Activated CD8-positive, alpha-beta memory T cell treated with anti-CD3 and anti-CD28 coated beads, Interleukin-2, amount 10 ng/mL, durations not matched to agents 7 days and 5 days (primary cell): ENCODE measurements at regions not wholly inside any gene's neighbourhood (a gene's known extent, or its start where the extent isn't known, plus 50 kb on each side); places are given as distances from the start of the nearest gene placed in this dataset.
A peak's percentile ranks its signal among the peaks of the same experiment; 100 is the strongest.

Source experiments
- ATAC-seq: fragments of 150-1000 bp; cut with Tn5 transposase; one replicate; pipeline ENCODE4 v1.10.0; 2021; ENCODE audit warnings: moderate library complexity
- CTCF ChIA-PET: fragments of 350-600 bp; sonication (Branson Sonifier 250); formaldehyde crosslinking; loops from one replicate; lab custom pipeline; 2021; ENCODE audit warnings: antibody characterized with exemption; lab: Charles Lee
- DNase-seq: peaks from one replicate; pipeline ENCODE4 v3.0.0-alpha.2; 2020
- H3K27ac Mint-ChIP-seq: one replicate; pipeline ENCODE4 v1.8.0; 2021; ENCODE audit warnings: mild to moderate bottlenecking, mixed read lengths
- H3K27me3 Mint-ChIP-seq: one replicate; pipeline ENCODE4 v1.8.0; 2021; ENCODE audit warnings: mixed read lengths
- H3K36me3 Mint-ChIP-seq: one replicate; pipeline ENCODE4 v1.8.0; 2021; ENCODE audit warnings: mild to moderate bottlenecking, mixed read lengths
- H3K4me1 Mint-ChIP-seq: one replicate; pipeline ENCODE4 v1.8.0; 2021; ENCODE audit warnings: mixed read lengths
- H3K4me3 Mint-ChIP-seq: one replicate; pipeline ENCODE4 v1.8.0; 2021; ENCODE audit warnings: mild to moderate bottlenecking, moderate library complexity, mixed read lengths
- H3K9me3 Mint-ChIP-seq: one replicate; pipeline ENCODE4 v1.8.0; 2022; ENCODE audit warnings: low read depth, mixed read lengths

DNA sequence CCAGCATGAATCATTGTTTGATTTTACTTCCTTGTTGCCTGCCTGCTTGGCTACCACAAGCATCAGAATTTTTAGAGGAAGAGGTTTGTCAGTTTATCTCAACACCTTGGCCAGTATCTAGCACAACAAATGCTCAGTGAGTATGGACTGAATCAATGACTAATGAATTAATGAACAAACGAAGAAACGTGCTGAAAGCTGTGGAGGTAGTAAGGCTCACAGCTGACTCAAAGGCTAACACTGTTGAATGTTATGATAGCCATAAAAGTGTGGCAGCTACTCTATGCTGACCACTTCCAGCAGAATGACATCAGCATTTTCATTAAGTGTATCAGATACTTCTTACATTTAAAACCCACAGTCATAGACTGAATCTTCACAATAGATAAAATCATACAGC, 543.4 kb downstream of the IRS1 start:
- Mint-ChIP-seq H3K9me3 (no peaks in the 10 kb centered on the region), H3K36me3 (no peaks in the 10 kb centered on the region), H3K27ac (no peak overlapping the region), H3K27me3 (no peaks in the 10 kb centered on the region), H3K4me3 (no peak overlapping the region), H3K4me1 (no peaks in the 10 kb centered on the region)
- no peak for ATAC-seq
- no peak for DNase-seq
- CTCF ChIA-PET = no interaction called here

DNA sequence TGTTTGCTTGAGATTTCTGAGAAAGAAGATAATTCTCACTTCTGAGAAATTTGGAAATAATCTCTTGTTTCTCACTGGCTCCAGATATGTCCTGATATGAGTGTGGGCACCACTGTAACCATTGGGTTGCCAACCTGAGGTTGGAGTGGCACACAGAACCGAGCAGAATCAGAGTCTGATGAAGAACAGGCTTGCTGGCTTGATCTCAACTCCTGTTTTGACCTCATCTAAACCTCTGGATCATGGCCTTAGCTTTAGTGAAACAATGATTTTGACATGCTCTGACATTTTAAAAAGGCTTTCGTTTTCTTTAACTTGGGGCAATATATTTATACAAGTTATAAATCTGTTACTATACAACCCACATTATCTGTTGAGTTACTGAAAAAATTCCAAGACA, 548.0 kb downstream of the IRS1 start:
- DNase-seq (no peak), ATAC-seq (no peak)
- no peaks in the 10 kb centered on the region for H3K9me3 Mint-ChIP-seq
- no peaks in the 10 kb centered on the region for H3K36me3 Mint-ChIP-seq
- no peak overlapping the region for H3K4me3 Mint-ChIP-seq
- CTCF ChIA-PET = no interaction called here
- no peaks in the 10 kb centered on the region for H3K4me1 Mint-ChIP-seq
- H3K27ac Mint-ChIP-seq = no peak overlapping the region
- no peaks in the 10 kb centered on the region for H3K27me3 Mint-ChIP-seq

DNA sequence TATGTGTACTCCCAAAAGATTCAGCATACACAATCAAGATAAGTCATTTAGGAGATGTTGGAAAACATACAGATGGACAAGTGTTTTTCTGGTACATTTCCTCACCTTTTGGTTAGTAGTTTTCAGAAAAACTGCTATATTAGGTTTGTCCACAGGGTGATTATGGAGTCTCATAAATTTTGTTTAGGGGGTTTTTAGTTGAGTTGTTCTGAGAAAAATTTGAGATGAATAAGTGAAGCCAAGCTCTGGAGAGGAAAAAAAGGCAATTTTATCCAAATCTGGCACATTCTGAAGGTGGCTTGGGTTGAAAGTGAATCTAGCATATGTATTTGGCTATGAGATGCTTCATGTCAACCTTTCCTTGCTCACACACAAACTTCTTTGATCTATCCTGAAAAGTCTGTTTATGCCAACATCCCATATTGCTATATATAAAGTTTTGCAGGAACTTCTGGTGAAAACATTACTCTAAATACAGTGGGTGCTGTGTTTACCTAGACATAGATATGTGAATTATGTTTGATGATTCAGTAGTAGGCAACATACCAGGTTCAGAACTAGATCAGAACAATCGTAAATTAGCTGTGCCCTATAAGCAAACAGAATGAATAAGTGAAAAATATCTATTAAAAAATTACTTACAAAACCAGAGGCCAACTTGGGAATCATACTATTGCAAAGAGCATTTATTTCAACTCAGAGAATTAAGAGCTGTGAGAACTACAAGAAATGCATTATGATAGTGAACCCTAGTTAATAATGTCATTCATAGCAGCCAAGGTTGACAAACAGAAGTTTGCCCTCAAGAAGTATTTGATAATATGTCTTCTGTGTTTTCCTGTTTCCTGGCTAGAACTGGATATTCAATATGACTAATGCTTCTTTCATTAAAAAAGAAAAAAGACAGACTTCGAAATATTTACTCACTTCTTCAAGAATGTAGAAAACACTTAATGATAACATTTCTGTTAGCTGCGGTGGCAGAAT, 552.0 kb downstream of the IRS1 start:
- Mint-ChIP-seq H3K9me3 (no peaks in the 10 kb centered on the region), H3K4me3 (no peak overlapping the region), H3K36me3 (no peaks in the 10 kb centered on the region), H3K4me1 (no peaks in the 10 kb centered on the region), H3K27me3 (no peaks in the 10 kb centered on the region), H3K27ac (no peak overlapping the region)
- DNase-seq (no peak), ATAC-seq (no peak)
- CTCF ChIA-PET = no interaction called here

DNA sequence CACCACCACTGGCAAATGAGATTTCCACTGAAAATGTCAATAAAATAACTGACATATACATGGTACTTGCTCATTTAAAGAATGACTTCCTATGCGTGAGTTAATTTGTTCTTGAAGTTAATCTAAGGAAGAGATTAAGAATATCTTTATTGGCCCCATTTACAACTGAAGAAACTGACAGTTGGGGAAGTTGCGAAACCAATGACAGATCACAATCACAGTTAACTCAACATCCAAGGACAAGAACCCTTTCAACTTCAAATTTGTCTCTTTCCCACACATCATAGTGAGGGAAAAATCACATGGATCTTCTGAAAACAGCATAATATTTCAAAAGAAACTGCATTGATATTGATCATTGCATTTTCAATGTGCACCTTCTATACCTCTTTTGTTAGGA, 565.4 kb downstream of the IRS1 start:
- Mint-ChIP-seq H3K4me3 (no peak overlapping the region), H3K27me3 (no peaks in the 10 kb centered on the region), H3K4me1 (no peaks in the 10 kb centered on the region), H3K36me3 (no peaks in the 10 kb centered on the region), H3K9me3 (no peaks in the 10 kb centered on the region), H3K27ac (no peak overlapping the region)
- DNase-seq = no peak
- CTCF ChIA-PET = no interaction called here
- ATAC-seq = no peak

DNA sequence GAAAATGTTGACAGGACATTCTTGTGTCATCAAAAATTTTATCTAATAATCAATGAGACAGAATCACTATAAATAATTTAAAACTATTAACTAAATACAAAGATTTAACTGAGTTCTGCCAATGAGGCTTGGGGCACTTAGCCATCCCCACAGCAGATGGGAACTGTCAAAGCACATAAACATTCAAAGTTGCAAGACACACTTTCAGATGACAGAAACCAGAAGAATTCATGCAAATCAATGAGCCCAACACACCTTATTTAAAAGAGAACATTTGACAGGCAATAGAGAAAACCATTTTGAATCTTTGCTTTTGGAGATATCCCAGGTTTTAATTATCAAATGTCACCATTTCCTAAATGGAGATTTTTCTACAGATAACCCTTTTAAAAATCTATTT, 566.2 kb downstream of the IRS1 start:
- Mint-ChIP-seq H3K4me1 (no peaks in the 10 kb centered on the region), H3K36me3 (no peaks in the 10 kb centered on the region), H3K27ac (no peak overlapping the region), H3K27me3 (no peaks in the 10 kb centered on the region), H3K9me3 (no peaks in the 10 kb centered on the region), H3K4me3 (no peak overlapping the region)
- DNase-seq = no peak
- no peak for ATAC-seq
- CTCF ChIA-PET = no interaction called here

DNA sequence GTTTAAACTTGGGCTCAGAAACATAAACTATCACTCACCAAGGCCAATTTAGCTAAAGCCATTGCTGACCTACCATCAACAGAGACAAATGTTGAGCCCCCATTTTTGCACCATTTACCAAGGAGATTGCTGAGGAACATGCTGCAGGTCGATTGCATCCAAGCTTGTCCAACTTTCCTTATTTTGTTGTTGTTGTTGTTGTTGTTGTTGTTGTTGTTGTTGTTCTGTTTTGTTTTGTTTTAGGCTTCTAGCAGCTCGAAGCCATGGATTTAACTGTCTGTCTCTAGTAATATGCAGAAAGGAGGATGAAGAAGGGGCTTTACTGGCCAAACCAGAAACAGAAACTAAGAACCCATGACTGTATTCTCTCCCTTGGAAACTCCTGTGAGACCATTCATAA, 571.5 kb downstream of the IRS1 start:
- H3K27ac Mint-ChIP-seq = no peak overlapping the region
- H3K36me3 Mint-ChIP-seq = no peaks in the 10 kb centered on the region
- H3K9me3 Mint-ChIP-seq = no peaks in the 10 kb centered on the region
- H3K4me1 Mint-ChIP-seq = no peaks in the 10 kb centered on the region
- DNase-seq = no peak
- CTCF ChIA-PET = no interaction called here
- H3K4me3 Mint-ChIP-seq = no peak overlapping the region
- no peaks in the 10 kb centered on the region for H3K27me3 Mint-ChIP-seq
- ATAC-seq = no peak

DNA sequence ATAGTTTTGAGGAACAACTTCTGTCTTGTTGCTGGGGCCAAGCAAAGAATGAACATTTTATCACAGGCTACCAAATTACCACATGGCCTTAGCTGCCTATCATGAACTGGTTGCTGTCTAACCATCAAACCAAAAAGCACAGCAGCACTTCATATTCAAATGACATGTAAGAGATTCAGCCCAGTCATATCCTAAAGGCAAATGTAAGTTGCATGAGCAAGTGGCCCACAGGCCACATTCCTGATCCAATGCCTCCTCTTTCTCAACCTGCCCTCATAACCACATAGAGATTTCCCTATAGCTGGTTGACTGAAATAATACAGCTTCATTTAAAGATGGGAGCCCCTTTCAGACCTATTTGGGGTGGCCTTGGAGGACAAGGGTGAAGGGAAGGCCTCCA, 572.3 kb downstream of the IRS1 start:
- Mint-ChIP-seq H3K9me3 (no peaks in the 10 kb centered on the region), H3K27ac (no peak overlapping the region), H3K4me3 (no peak overlapping the region), H3K4me1 (no peaks in the 10 kb centered on the region), H3K36me3 (no peaks in the 10 kb centered on the region), H3K27me3 (no peaks in the 10 kb centered on the region)
- CTCF ChIA-PET = no interaction called here
- ATAC-seq (no peak), DNase-seq (no peak)

DNA sequence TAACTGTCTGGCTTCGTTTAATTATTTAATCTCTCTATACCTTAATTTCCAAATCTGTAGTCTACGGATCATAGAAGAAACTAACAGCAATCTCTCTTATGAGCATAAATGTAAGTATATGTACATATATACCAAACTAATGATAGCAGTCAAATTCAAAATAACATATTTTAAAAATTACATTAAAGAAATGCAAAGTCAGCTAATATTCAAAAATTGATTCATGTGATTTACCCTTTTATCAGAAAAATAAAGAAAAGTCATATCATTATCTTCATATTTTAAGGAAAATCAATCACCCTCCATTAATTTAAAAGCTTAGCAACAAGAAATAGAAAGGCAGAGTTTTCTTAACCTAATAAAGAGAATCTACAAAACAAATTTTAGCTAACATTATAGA, 575.9 kb downstream of the IRS1 start:
- no peaks in the 10 kb centered on the region for H3K36me3 Mint-ChIP-seq
- no peak overlapping the region for H3K27ac Mint-ChIP-seq
- H3K9me3 Mint-ChIP-seq = no peaks in the 10 kb centered on the region
- H3K4me3 Mint-ChIP-seq = no peak overlapping the region
- no peaks in the 10 kb centered on the region for H3K27me3 Mint-ChIP-seq
- ATAC-seq = no peak
- CTCF ChIA-PET = no interaction called here
- DNase-seq = no peak
- H3K4me1 Mint-ChIP-seq = no peaks in the 10 kb centered on the region

DNA sequence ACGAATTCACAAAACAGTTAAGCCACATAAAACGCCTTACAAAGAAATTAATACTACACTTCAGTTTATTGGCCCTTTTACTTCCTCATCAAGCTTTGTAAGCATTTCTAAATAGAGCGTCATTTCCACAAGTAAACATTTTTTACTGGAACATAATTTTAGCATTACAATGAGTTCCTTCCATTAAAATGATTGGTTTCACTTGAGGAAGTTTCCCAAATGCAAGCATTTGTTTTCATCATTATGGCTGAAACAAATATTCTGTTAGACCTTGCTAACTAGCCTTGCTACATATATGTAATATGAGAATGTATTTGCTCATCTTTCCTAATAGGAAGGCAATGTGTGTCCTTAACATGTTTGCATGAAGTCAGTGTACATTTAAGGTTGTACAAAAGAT, 579.1 kb downstream of the IRS1 start:
- H3K4me3 Mint-ChIP-seq = no peak overlapping the region
- no peak overlapping the region for H3K27ac Mint-ChIP-seq
- no peaks in the 10 kb centered on the region for H3K36me3 Mint-ChIP-seq
- ATAC-seq = no peak
- H3K9me3 Mint-ChIP-seq = no peaks in the 10 kb centered on the region
- H3K4me1 Mint-ChIP-seq = no peaks in the 10 kb centered on the region
- H3K27me3 Mint-ChIP-seq = no peaks in the 10 kb centered on the region
- no peak for DNase-seq
- CTCF ChIA-PET = no interaction called here

DNA sequence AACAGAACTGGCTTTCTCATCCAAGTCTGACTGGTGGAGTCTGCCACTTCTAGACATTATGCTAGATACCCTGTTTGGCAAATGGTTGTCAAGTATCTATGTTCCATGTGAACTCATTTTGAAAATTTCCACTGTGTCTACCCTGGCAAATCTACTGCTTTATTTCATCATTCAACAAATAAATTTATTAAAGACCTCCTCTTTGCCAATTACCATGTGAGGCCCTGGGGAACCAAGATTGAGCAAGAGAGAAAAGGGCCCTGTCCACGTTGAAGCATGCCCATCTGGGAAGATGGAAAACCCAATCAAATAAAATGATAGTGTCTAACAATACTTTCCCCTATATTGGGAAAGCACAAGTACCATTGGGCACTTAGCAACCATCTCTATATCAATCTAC, 582.4 kb downstream of the IRS1 start:
- H3K27ac Mint-ChIP-seq = no peak overlapping the region
- no peak for DNase-seq
- ATAC-seq = no peak
- CTCF ChIA-PET = interaction anchor here (3.9 kb wide), 1 partner anchor 584 kb away, joined by 44 read pairs; the partner anchor contains the start of gene IRS1
- no peaks in the 10 kb centered on the region for H3K9me3 Mint-ChIP-seq
- no peaks in the 10 kb centered on the region for H3K36me3 Mint-ChIP-seq
- H3K4me3 Mint-ChIP-seq = no peak overlapping the region
- H3K27me3 Mint-ChIP-seq = no peaks in the 10 kb centered on the region
- H3K4me1 Mint-ChIP-seq = no peaks in the 10 kb centered on the region

DNA sequence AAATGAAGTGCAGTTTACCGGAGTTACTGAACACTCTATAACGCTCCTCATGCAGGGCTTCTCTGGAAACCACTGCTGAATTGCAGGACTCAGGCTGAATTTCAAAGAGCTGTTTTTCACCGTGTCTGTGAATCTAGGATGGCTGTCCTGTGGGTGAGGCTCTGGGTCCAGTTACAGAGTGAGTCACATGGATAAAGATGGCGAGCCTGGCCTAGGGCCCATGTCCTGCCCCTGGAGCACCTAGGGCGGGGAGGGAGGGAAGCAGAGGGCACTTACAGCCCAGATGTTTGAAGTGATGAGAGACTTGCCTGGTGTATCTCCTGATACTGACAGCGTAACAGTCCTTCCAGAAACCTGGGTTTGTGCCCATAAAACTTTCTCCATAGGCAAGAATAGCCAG, 583.0 kb downstream of the IRS1 start:
- ATAC-seq (no peak), DNase-seq (no peak)
- H3K4me1 Mint-ChIP-seq = no peaks in the 10 kb centered on the region
- no peaks in the 10 kb centered on the region for H3K36me3 Mint-ChIP-seq
- H3K9me3 Mint-ChIP-seq = no peaks in the 10 kb centered on the region
- CTCF ChIA-PET = interaction anchor here (3.9 kb wide), 1 partner anchor 585 kb away, joined by 44 read pairs; the partner anchor contains the start of gene IRS1
- no peak overlapping the region for H3K4me3 Mint-ChIP-seq
- H3K27me3 Mint-ChIP-seq = no peaks in the 10 kb centered on the region
- no peak overlapping the region for H3K27ac Mint-ChIP-seq

DNA sequence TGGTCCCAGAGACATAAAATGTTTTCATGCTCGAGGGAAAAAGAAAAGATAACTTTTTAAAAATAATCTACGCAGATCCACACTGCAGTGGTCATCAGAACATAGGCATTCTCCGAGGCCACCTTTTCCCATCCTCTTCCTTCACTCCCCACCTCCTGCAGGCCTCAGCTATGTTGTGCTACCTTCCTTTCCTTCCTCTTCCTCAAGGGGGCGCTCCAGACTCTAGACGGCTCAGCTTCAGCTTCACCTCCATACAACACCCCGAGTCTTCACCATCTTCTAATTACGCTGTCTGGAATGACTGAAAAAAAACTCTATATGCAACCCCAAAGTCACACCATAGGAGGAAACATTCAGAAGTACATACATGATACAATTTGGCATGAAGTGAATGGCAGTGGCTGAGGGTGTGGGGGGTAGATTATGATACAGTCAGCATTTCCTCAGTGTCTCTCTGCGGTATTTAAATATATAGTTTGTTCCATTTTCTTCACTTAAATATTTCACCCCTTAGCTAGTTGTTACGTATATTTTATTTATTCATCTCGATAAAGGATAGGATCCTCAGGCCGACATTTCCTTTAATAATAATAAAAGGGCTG, 583.6 kb downstream of the IRS1 start:
- Mint-ChIP-seq H3K36me3 (no peaks in the 10 kb centered on the region), H3K27me3 (no peaks in the 10 kb centered on the region), H3K4me1 (no peaks in the 10 kb centered on the region), H3K27ac (no peak overlapping the region), H3K4me3 (no peak overlapping the region), H3K9me3 (no peaks in the 10 kb centered on the region)
- CTCF ChIA-PET = interaction anchor here (1.1 to 3.9 kb wide), 3 partner anchors 18 to 768 kb away, joined by 3 to 44 read pairs (median 4); partner anchors contain the start of gene IRS1
- ATAC-seq (peak; percentile 78), DNase-seq (peak; percentile 58)

DNA sequence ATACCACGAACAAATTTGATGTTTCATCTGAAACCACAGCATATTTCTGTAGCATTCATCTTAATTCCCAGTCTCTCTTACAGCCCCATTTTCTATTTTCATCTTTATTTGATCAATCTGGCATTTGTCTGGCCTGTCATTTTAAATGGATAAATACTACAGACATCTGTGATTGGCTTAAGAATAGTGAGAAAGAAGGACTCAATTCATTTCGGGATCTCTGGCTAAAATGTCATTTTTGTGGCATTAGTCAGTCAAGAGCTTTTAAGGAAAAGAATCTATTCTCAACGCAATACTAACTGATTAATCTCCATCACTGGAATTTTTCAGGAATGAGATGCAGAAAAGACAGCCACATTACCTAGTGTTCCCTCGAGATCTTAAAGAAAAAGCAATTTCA, 585.9 kb downstream of the IRS1 start:
- no peaks in the 10 kb centered on the region for H3K9me3 Mint-ChIP-seq
- DNase-seq = no peak
- no peaks in the 10 kb centered on the region for H3K27me3 Mint-ChIP-seq
- no peak overlapping the region for H3K4me3 Mint-ChIP-seq
- no peak overlapping the region for H3K27ac Mint-ChIP-seq
- CTCF ChIA-PET = interaction anchor here (3.9 kb wide), 1 partner anchor 587 kb away, joined by 44 read pairs; the partner anchor contains the start of gene IRS1
- ATAC-seq = no peak
- no peaks in the 10 kb centered on the region for H3K4me1 Mint-ChIP-seq
- no peaks in the 10 kb centered on the region for H3K36me3 Mint-ChIP-seq

DNA sequence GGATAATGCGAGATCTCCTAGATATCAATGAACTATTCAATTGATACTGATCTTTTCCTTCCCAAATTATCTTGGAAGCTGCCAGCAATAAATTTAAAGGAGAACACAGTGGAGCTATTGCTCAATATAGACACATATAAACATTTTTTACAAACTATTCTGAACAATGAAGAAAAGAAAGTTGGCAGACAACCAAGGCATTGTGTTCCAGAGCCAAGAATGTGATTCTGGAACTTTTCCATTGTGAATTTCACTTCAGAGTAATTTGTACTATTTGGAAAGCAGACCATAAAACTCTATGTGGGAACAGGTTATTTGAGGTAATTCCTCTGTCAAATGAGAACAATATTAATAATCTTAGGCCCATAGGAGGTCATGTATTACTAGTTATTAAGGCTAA, 588.2 kb downstream of the IRS1 start:
- CTCF ChIA-PET = no interaction called here
- Mint-ChIP-seq H3K9me3 (no peaks in the 10 kb centered on the region), H3K4me3 (no peak overlapping the region), H3K27ac (no peak overlapping the region), H3K27me3 (peaks cover 3% of the 10 kb centered on the region), H3K36me3 (no peaks in the 10 kb centered on the region), H3K4me1 (no peaks in the 10 kb centered on the region)
- ATAC-seq = no peak
- no peak for DNase-seq
